ENCODE measurements at regions not wholly inside any gene's neighbourhood (a gene's known extent, or its start where the extent isn't known, plus 50 kb on each side); places are given as distances from the start of the nearest gene placed in this dataset.

DNA sequence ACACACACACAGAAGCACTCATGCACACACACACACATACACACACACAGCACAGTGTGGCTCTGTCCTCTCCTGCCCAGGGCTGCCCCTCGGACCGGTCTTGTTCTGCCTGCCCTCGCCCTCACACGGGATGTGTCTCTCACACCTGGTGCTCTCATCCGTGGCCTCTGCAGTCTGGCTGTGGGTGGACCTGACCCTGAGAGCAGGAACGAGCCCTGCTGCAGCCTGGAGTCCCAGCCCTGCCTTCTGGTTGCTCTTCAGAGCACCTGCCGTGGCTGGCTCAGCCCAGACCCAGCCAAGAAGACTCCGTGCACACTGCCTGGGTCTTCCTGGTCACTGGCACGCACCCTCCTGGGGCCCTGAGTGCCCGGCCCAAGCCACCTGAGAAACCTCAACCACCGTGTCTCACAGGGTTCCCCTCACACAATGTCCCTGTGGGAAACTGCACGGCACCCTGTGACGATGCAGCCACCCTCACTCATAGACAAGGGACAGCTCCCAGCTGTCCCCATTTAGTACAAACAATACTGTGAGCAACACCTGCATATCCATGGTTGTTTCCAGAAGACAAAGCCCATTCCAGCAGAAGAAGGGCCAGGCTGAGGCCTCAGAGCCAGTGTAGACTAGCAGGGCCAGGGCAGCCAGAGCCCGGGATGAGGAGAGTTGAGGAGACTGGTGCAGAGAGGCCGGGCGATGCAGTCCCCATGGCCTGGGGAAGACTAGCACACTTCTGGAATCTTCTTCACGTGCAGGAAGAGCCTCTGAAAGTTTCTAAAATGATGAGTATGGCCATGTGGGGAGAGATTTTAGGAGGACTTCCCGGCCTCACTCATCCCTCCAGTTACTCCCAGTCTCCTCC lies 234.0 kb downstream of the NPHP4 start:
- TF ChIP-seq, protein P1, sequence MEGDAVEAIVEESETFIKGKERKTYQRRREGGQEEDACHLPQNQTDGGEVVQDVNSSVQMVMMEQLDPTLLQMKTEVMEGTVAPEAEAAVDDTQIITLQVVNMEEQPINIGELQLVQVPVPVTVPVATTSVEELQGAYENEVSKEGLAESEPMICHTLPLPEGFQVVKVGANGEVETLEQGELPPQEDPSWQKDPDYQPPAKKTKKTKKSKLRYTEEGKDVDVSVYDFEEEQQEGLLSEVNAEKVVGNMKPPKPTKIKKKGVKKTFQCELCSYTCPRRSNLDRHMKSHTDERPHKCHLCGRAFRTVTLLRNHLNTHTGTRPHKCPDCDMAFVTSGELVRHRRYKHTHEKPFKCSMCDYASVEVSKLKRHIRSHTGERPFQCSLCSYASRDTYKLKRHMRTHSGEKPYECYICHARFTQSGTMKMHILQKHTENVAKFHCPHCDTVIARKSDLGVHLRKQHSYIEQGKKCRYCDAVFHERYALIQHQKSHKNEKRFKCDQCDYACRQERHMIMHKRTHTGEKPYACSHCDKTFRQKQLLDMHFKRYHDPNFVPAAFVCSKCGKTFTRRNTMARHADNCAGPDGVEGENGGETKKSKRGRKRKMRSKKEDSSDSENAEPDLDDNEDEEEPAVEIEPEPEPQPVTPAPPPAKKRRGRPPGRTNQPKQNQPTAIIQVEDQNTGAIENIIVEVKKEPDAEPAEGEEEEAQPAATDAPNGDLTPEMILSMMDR (IDR thresholded peaks at IDR 0.05; ENCODE audit: low read depth, low read length), result no peak
- H3K4me3 ChIP-seq (ENCODE audit: low read depth, low read length), result no peak overlapping the region
- DNase-seq, result no peak
- no peaks in the 10 kb centered on the region for H3K27me3 ChIP-seq (ENCODE audit: insufficient read depth, low read depth, severe bottlenecking)
- no peak overlapping the region for H3K27ac ChIP-seq
- no peaks in the 10 kb centered on the region for H3K36me3 ChIP-seq
- no peaks in the 10 kb centered on the region for H3K9me3 ChIP-seq (ENCODE audit: severe bottlenecking)

DNA sequence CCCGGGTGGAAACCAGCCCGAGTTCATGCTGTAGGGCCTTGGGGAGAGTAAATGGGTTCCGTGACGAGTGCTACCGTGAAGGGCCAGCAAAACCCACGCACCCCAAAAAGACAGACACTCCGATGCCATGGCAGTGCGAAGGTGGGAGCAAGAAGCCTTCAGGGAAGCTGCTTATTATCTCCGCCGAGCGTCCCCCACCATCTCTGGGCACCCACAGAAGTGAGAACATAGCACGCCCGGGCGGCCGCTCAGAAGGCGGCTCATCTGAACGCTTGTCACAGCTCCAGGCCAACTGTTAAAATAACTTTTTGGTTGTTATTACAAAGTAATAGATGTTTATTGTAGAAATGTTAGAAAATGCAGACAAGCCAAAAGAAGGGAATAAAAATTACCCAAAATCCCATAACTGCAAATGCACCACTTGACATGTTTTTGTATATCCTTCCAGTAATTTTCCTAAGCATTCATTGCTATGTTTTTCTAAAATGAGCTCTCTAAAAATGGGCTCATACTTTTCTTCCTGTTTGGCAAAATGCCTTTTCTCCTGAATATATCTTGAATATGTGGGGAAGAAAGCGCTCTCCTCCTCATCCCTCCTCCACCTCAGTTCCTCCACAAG lies 234.9 kb downstream of the NPHP4 start:
- Histone ChIP-seq H3K27me3 (ENCODE audit: insufficient read depth, low read depth, severe bottlenecking) (no peaks in the 10 kb centered on the region), H3K36me3 (no peaks in the 10 kb centered on the region), H3K4me3 (ENCODE audit: low read depth, low read length) (no peak overlapping the region), H3K27ac (no peak overlapping the region), H3K9me3 (ENCODE audit: severe bottlenecking) (no peaks in the 10 kb centered on the region)
- TF ChIP-seq, protein P1 (IDR thresholded peaks at IDR 0.05; ENCODE audit: low read depth, low read length), result no peak
- DNase-seq, result no peak

DNA sequence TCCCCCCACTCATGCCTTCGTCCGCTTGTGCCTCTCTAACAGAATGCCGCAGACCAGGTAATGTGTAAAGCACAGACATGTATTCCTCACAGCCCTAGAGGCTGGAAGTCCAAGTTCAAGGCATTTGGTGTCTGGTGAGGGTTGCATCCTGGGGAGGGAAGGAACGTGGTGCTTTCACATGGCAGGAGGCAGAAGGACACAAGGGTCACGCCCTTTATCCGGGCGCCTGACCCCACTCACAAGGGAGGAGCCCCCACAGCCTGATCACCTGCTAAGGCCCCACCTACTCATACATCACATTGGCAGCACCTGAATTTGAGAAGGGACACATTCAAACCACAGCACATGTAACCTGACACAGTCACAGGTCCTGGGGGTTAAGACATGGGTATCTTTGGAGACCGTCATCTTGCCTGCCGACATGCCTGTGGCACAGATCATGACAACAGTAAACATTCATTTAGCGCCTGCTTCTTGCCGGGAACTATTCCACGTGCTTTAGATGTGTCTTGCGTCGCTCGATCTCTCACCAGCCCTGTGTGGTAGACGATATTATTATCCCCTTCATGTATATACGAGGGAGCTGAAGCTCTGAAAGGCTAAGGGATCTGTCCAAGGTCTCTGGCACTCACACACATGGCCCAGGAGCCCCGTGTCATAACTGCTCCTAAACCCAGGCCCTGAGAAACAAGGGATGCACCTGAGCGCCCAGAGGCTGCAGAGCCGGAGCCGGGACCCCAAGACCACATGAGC lies 235.6 kb downstream of the NPHP4 start:
- Histone ChIP-seq H3K4me3 (ENCODE audit: low read depth, low read length) (no peak overlapping the region), H3K36me3 (no peaks in the 10 kb centered on the region), H3K27me3 (ENCODE audit: insufficient read depth, low read depth, severe bottlenecking) (no peaks in the 10 kb centered on the region), H3K27ac (no peak overlapping the region), H3K9me3 (ENCODE audit: severe bottlenecking) (no peaks in the 10 kb centered on the region)
- TF ChIP-seq, protein P1 (IDR thresholded peaks at IDR 0.05; ENCODE audit: low read depth, low read length), result no peak
- DNase-seq, result no peak

DNA sequence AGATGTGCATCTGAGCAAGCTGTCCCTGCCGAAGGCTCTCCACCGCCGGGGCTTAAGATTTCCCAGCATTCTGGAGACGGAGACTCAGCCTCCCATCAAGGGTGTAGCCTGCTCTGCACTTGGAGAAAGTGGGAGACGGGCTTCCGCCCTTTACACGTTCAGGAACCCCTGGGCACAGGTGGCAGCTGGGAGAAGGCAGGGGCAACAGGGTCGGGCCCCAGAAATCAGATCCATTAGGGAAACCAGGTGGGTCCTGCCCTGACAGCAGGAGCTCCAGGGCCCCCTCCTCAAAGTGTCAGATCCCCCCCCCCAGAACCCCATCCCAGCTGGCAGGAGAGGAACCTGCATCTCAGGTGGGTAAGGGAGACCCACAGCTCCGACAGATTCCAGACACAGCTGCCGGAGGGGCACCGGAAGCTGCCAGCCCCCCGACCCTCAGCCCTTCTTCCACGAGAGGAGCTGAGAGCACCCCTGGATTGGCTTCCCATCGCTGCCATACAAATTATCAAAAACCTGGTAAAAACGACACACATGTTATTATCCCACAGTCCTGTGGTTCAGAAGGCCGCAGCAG lies 236.6 kb downstream of the NPHP4 start:
- Histone ChIP-seq H3K4me3 (ENCODE audit: low read depth, low read length) (no peak overlapping the region), H3K36me3 (no peaks in the 10 kb centered on the region), H3K27ac (no peak overlapping the region), H3K27me3 (ENCODE audit: insufficient read depth, low read depth, severe bottlenecking) (no peaks in the 10 kb centered on the region), H3K9me3 (ENCODE audit: severe bottlenecking) (no peaks in the 10 kb centered on the region)
- DNase-seq, result no peak
- TF ChIP-seq, protein P1 (IDR thresholded peaks at IDR 0.05; ENCODE audit: low read depth, low read length), result no peak

DNA sequence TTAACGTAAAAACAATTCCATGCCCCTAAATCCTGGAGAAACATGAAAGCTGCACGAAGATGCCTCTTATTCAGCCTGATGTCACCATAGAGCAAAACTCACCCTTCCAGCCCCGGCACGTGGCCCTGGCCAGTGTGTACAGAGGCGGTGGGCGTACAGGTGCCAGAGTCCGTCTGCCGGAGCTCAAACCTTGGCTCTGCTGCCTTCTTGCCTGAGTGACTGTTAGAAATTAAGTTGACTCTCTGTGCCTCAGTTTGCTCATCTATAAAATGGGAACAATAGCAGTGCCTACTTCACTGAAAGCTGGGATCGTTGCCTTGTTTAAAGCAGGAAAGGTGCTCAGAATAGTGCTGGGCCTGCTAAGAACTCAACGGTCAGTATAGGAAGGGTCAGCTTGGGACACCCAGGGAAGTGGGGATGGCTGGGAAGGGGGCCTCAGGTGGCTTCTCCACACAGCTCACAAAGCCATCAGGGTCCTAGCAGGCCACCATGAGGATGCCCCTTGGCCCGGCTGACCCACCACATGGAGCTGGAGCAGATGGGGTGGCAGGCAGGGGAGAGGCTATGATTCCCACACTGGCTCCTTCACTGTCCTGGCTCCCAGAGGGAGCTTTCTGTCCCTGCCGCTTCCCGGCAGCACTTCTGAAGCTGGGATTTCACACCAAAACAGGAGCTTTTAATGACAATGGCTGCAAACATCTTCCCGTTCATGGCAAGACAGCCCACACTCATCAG lies 237.2 kb downstream of the NPHP4 start:
- H3K4me3 ChIP-seq (ENCODE audit: low read depth, low read length), result no peak overlapping the region
- no peaks in the 10 kb centered on the region for H3K36me3 ChIP-seq
- H3K27me3 ChIP-seq (ENCODE audit: insufficient read depth, low read depth, severe bottlenecking), result no peaks in the 10 kb centered on the region
- no peak overlapping the region for H3K27ac ChIP-seq
- H3K9me3 ChIP-seq (ENCODE audit: severe bottlenecking), result no peaks in the 10 kb centered on the region
- TF ChIP-seq, protein P1 (IDR thresholded peaks at IDR 0.05; ENCODE audit: low read depth, low read length), result no peak
- no peak for DNase-seq
